Tibial nerve (tissue), 3 donors: ENCODE measurements at regions not wholly inside any gene's neighbourhood (a gene's known extent, or its start where the extent isn't known, plus 50 kb on each side); places are given as distances from the start of the nearest gene placed in this dataset.
"Not testable (repeated sequence)": the region's sequence is repeated elsewhere in the genome, so short reads cannot be mapped to it uniquely, and the experiment has no call there.

ENCODE experiments used
- CTCF ChIP-seq, 5 experiments: fragments of 200-600 bp in 3 of 5; fragments of 450-650 bp in 2 of 5; sonication (generic) in 3 of 5; IDR thresholded peaks; one replicate each; pipeline ENCODE4 v1.5.1; 2016 to 2019; ENCODE audit warnings: antibody characterized with exemption in 5 of 5, mild to moderate bottlenecking in 3 of 5, moderate library complexity in 2 of 5
- POLR2A ChIP-seq, 2 donors: fragments of 450-650 bp; IDR thresholded peaks; one replicate each; pipeline ENCODE4 v1.6.1; 2017; ENCODE audit warnings: antibody characterized with exemption in 2 of 2, mild to moderate bottlenecking in 2 of 2, moderate library complexity in 2 of 2

GRCh38 chr3:147317080-147317479 lies 89.3 kb downstream of the ZIC4 start:
- TF ChIP-seq CTCF, POLR2A (IDR thresholded peaks at IDR 0.05): not testable (repeated sequence)
